Stimulated activated CD4-positive, alpha-beta T cell treated with anti-CD3 and anti-CD28 coated beads, Interleukin-2, amount 100 ng/mL, for 24 hours (primary cell): ENCODE measurements at regions not wholly inside any gene's neighbourhood (a gene's known extent, or its start where the extent isn't known, plus 50 kb on each side); places are given as distances from the start of the nearest gene placed in this dataset.
"Not testable (repeated sequence)": the region's sequence is repeated elsewhere in the genome, so short reads cannot be mapped to it uniquely, and the experiment has no call there.

Source experiments
- DNase-seq, 2 donors: peaks; one replicate each; pipeline ENCODE4 v3.0.0-alpha.2; 2020

- not testable (repeated sequence) for DNase-seq
Observed at GRCh38 chr7:155397758-155398714, 59.9 kb upstream of the EN2 start.

GRCh38 chr7:155398944-155399343 lies 59.0 kb upstream of the EN2 start:
- peak in 1 of 2 donors; percentile 46 for DNase-seq

GRCh38 chr7:155399577-155399976 lies 58.4 kb upstream of the EN2 start:
- DNase-seq, result no peak

- DNase-seq, result no peak
Observed at GRCh38 chr7:155401231-155401630, 56.7 kb upstream of the EN2 start.

- DNase-seq, result no peak
Observed at GRCh38 chr7:155401884-155402283, 56.0 kb upstream of the EN2 start.

GRCh38 chr7:155402941-155403340 lies 55.0 kb upstream of the EN2 start:
- DNase-seq, result no peak

GRCh38 chr7:155404976-155405375 lies 53.0 kb upstream of the EN2 start:
- DNase-seq, result no peak

GRCh38 chr7:155405399-155406318 lies 52.3 kb upstream of the EN2 start:
- DNase-seq, result no peak

- no peak for DNase-seq
Observed at GRCh38 chr7:155407799-155408198, 50.1 kb upstream of the EN2 start.
